Activated CD8-positive, alpha-beta T cell treated with anti-CD3 and anti-CD28 coated beads, Interleukin-2, amount 10 ng/mL, durations not matched to agents 7 days and 5 days (primary cell): ENCODE measurements at regions not wholly inside any gene's neighbourhood (a gene's known extent, or its start where the extent isn't known, plus 50 kb on each side); places are given as distances from the start of the nearest gene placed in this dataset.

Source experiments
- ATAC-seq: fragments of 150-1000 bp; cut with Tn5 transposase; one replicate; pipeline ENCODE4 v1.10.0; 2021; ENCODE audit warnings: moderate library complexity
- CTCF ChIA-PET: fragments of 350-600 bp; sonication (Branson Sonifier 250); formaldehyde crosslinking; loops from one replicate; lab custom pipeline; 2021; ENCODE audit warnings: antibody characterized with exemption; lab: Charles Lee
- POLR2A ChIA-PET: fragments of 350-600 bp; sonication (Branson Sonifier 250); formaldehyde crosslinking; loops from one replicate; lab custom pipeline; 2021; ENCODE audit warnings: antibody characterized with exemption; lab: Charles Lee
- DNase-seq: peaks from one replicate; pipeline ENCODE4 v3.0.0-alpha.2; 2020
- H3K27ac Mint-ChIP-seq: one replicate; pipeline ENCODE4 v1.8.0; 2021; ENCODE audit warnings: mild to moderate bottlenecking, mixed read lengths
- H3K27me3 Mint-ChIP-seq: one replicate; pipeline ENCODE4 v1.8.0; 2021; ENCODE audit warnings: low read depth, mixed read lengths
- H3K36me3 Mint-ChIP-seq: one replicate; pipeline ENCODE4 v1.8.0; 2021; ENCODE audit warnings: low read depth, mixed read lengths
- H3K4me1 Mint-ChIP-seq: one replicate; pipeline ENCODE4 v1.8.0; 2021; ENCODE audit warnings: low read depth, mixed read lengths
- H3K4me3 Mint-ChIP-seq: one replicate; pipeline ENCODE4 v1.8.0; 2021; ENCODE audit warnings: mild to moderate bottlenecking, mixed read lengths
- H3K9me3 Mint-ChIP-seq: one replicate; pipeline ENCODE4 v1.8.0; 2022; ENCODE audit warnings: mixed read lengths; ENCODE audit not compliant: insufficient read depth

DNA sequence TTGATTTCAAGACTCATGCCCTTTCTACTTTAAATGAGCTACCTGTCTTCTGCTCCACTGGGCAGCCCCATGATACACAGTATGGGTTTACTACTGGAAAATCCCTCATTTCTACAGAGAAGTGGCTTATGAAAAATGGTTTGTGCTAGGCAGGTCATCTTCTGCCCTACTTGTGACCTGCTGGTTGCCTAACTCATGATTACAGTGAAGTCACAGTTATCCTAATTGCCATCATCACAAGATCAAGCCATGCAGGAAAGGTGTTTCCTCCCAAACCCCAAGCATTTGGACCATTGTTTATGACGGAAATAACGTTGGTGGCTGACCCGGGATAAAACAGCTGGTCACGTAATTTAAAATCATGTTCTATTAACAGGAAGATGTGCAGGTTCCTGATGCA is 330.6 kb downstream of the ACTL7B start:
- peaks cover 2% of the 10 kb centered on the region for H3K27me3 Mint-ChIP-seq
- DNase-seq (no peak), ATAC-seq (no peak)
- no peaks in the 10 kb centered on the region for H3K36me3 Mint-ChIP-seq
- H3K4me3 Mint-ChIP-seq, result no peak overlapping the region
- POLR2A ChIA-PET, result no interaction called here
- no peaks in the 10 kb centered on the region for H3K9me3 Mint-ChIP-seq
- CTCF ChIA-PET, result no interaction called here
- H3K4me1 Mint-ChIP-seq, result no peaks in the 10 kb centered on the region
- no peak overlapping the region for H3K27ac Mint-ChIP-seq

DNA sequence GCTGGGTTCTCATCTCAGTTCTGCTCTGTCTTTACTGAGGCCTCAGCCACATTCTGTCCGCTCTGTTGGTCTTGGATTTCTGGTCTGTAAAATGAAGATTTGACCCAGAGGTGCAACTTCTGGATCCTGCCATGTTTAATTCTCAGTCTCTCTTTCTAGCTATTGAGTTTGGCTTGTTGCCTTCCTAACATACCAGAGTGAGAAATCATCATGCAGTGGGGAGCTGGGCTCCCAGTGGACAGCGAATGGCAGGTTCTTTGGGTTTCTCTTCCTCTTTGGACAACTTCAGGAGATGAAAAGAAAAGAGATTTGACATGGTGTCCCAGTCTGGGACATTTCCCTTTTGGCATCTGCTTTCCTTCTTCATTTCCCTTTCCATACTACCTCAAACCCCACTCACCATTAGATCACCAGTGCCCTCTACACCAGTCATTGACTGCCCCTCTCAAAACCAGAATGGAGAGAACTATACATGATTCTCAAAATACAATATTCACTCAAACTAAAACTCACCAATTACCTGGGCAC is 334.7 kb downstream of the ACTL7B start:
- no peaks in the 10 kb centered on the region for H3K4me1 Mint-ChIP-seq
- ChIA-PET POLR2A (no interaction called here), CTCF (no interaction called here)
- ATAC-seq (no peak), DNase-seq (no peak)
- no peak overlapping the region for H3K4me3 Mint-ChIP-seq
- no peaks in the 10 kb centered on the region for H3K9me3 Mint-ChIP-seq
- H3K27me3 Mint-ChIP-seq, result no peaks in the 10 kb centered on the region
- no peak overlapping the region for H3K27ac Mint-ChIP-seq
- H3K36me3 Mint-ChIP-seq, result no peaks in the 10 kb centered on the region

DNA sequence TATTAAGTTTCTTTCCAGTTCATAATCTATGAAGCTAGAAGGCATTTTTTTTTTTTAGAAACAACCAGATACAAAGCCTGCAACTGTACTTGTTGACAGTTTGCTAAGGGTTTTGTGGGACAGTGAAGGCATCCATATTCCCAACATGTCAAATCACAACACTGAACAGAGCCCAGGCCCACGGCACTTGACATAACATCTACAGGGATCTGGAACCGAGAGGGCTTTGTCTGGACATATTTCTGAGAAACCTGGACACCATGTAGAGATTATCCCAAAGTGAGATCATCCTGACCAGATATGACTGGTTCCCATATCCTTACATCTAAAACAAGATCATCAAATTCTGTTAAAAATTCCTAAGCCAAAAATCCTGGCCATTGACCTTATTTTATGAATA is 336.3 kb downstream of the ACTL7B start:
- ChIA-PET POLR2A (no interaction called here), CTCF (no interaction called here)
- no peaks in the 10 kb centered on the region for H3K9me3 Mint-ChIP-seq
- ATAC-seq, result no peak
- H3K27ac Mint-ChIP-seq, result no peak overlapping the region
- DNase-seq, result no peak
- no peaks in the 10 kb centered on the region for H3K36me3 Mint-ChIP-seq
- no peaks in the 10 kb centered on the region for H3K4me1 Mint-ChIP-seq
- H3K4me3 Mint-ChIP-seq, result no peak overlapping the region
- no peaks in the 10 kb centered on the region for H3K27me3 Mint-ChIP-seq

DNA sequence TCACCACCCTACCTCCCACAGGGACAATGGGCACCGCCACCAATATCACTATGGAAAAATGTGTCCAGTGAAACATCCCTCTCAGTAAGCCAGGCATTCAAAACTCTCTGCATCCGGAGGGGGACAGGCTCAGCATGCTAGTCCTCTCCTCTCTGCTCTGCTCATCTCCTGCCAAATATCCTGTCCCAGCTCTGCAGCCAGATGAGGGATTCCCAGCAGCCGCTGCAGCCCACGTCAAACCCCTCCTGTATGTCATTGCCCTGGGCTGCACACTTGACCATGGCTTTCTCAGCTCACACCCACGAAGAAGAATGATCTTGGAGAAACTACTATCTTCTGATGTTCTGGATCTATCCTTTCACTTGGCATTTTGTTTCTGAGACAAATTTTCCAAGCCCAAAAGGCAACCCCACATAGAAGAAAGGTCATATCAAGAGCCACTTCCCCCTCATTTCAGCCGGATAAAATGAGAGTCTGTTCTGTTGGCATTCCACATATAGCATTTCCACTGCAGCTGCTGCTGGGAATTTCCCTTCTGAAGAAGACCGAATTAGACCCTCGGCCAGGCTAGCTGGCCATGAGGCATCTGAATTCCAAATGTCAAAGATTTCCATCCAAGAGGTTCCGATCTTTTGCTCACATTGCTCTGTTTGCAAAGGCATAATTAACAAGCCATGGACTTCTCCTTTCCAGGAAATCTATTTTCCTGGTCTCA is 338.0 kb downstream of the ACTL7B start:
- H3K4me3 Mint-ChIP-seq, result no peak overlapping the region
- no peak overlapping the region for H3K27ac Mint-ChIP-seq
- CTCF ChIA-PET, result no interaction called here
- H3K27me3 Mint-ChIP-seq, result no peaks in the 10 kb centered on the region
- H3K9me3 Mint-ChIP-seq, result no peaks in the 10 kb centered on the region
- DNase-seq, result no peak
- ATAC-seq, result no peak
- H3K4me1 Mint-ChIP-seq, result no peaks in the 10 kb centered on the region
- no peaks in the 10 kb centered on the region for H3K36me3 Mint-ChIP-seq
- POLR2A ChIA-PET, result no interaction called here

DNA sequence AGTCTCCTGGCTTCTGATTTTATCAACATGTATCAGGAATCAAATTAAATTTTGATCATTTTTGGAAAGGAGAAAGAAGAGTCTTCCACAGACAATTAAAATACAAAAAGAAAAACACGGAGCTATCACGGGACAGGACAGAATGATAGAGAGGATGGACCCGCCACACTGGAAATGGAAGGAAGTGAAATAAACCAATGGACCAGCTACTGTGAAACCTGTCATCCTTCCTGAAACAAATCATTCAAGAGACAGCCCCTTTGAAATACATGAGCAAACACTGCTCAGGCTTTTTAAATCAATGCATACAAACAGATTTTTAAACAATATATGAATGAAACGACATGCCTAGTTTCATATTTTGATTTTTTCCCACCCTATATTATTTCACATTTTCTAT is 339.4 kb downstream of the ACTL7B start:
- Mint-ChIP-seq H3K4me1 (no peaks in the 10 kb centered on the region), H3K27ac (no peak overlapping the region), H3K9me3 (no peaks in the 10 kb centered on the region), H3K4me3 (no peak overlapping the region), H3K27me3 (no peaks in the 10 kb centered on the region), H3K36me3 (no peaks in the 10 kb centered on the region)
- ChIA-PET POLR2A (no interaction called here), CTCF (no interaction called here)
- DNase-seq (no peak), ATAC-seq (no peak)

DNA sequence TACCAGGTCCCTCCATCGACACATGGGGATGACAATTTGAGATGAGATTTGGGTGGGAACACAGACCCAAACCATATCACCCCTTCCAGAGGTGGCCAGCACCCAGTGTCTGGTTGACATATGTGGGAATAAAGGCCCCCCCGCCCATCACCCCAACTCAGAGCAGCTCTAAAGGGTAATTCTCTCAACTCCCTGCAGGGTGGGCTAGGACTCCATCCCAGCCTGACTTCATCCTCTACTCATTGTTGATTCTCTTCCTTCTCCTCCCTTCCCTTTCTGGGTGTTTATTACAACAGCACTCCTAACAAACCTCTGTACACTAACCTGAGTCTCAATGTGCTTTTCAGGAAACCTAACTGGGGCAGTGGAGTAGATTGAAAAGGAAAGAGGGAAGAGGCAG is 339.9 kb downstream of the ACTL7B start:
- ATAC-seq (no peak), DNase-seq (no peak)
- Mint-ChIP-seq H3K27ac (no peak overlapping the region), H3K4me1 (no peaks in the 10 kb centered on the region), H3K4me3 (no peak overlapping the region), H3K27me3 (no peaks in the 10 kb centered on the region), H3K9me3 (no peaks in the 10 kb centered on the region), H3K36me3 (no peaks in the 10 kb centered on the region)
- ChIA-PET CTCF (no interaction called here), POLR2A (no interaction called here)

DNA sequence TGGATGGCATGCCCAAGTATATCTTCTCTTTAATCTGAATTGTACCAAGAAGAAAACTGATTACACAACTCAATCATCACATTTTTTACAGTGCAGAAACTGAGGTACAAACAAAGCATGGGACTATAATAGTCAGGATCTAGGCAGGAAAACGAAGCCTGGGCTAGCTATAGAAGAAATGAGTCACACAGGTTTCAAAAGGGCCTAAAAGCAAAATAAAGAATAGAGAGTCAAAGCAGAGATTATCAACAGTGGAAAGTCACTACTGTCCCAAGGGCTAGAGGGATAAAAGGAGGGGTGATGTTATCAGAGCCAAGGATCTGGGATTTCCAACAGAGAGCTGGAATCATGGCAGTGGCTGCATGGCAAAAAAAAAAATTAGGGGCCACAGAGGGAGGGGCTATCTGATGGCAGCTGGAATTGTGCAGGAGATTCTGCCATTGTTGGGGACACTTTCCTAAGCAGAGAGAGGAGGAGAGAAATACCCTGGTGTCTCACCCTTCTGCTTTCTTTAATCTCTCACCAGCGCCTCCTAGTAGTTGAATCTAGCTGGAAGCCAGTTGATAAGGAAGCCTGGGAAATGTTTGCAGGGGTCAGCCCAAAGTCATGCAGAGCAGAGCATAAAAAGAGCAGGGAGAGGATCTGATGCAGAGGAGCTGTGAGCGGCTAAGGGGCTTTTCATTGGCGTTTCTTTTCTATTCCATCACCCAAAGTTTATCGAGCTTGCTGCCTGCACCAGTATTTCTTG is 343.2 kb downstream of the ACTL7B start:
- POLR2A ChIA-PET, result no interaction called here
- Mint-ChIP-seq H3K36me3 (no peaks in the 10 kb centered on the region), H3K9me3 (peaks cover 3% of the 10 kb centered on the region), H3K27me3 (no peaks in the 10 kb centered on the region), H3K27ac (no peak overlapping the region), H3K4me1 (no peaks in the 10 kb centered on the region), H3K4me3 (no peak overlapping the region)
- ATAC-seq, result no peak
- DNase-seq, result no peak
- CTCF ChIA-PET, result no interaction called here

DNA sequence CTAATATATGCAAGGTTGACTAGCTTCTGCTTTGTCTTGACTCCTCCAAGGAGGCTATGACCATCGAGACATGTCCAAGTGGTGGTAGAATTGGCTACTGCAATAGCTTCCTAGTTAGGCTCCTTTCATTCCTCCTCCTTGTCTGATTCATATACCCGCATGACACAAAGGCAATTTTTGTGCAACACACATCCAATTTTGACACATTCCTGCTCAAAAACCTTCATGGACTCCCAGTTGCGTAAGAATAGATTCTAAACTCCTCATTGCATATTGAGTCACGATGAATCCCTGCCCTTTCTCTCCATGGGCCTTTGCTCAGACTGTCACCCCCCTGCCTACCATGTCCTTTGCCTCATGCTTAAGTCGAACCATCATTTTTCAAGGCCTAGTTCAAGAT is 344.5 kb downstream of the ACTL7B start:
- Mint-ChIP-seq H3K4me3 (no peak overlapping the region), H3K27ac (no peak overlapping the region), H3K27me3 (no peaks in the 10 kb centered on the region), H3K9me3 (peaks cover 3% of the 10 kb centered on the region), H3K36me3 (no peaks in the 10 kb centered on the region), H3K4me1 (no peaks in the 10 kb centered on the region)
- CTCF ChIA-PET, result no interaction called here
- no peak for DNase-seq
- POLR2A ChIA-PET, result no interaction called here
- no peak for ATAC-seq

DNA sequence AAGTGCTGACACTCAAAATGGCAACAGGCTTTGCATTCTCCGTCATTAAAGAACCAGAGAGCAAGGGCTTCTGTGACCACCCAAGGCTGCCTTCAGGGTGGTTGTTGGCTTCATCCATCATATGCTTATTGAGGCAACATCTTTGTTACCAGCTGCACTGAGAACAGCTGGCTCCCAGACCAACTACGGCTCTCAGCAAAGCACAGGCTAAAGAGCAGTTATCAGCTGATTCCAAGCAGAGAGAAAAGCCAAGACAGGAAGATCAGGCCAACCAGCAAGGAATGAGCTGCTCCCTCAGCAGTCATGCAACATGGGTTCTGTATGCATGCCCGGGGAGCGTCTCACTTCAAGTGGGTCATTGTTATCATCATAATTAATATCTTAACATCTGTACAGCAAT is 358.9 kb downstream of the ACTL7B start:
- Mint-ChIP-seq H3K27ac (no peak overlapping the region), H3K4me1 (no peaks in the 10 kb centered on the region), H3K27me3 (no peaks in the 10 kb centered on the region), H3K36me3 (no peaks in the 10 kb centered on the region), H3K9me3 (no peaks in the 10 kb centered on the region), H3K4me3 (no peak overlapping the region)
- no peak for ATAC-seq
- POLR2A ChIA-PET, result no interaction called here
- DNase-seq, result no peak
- CTCF ChIA-PET, result no interaction called here

DNA sequence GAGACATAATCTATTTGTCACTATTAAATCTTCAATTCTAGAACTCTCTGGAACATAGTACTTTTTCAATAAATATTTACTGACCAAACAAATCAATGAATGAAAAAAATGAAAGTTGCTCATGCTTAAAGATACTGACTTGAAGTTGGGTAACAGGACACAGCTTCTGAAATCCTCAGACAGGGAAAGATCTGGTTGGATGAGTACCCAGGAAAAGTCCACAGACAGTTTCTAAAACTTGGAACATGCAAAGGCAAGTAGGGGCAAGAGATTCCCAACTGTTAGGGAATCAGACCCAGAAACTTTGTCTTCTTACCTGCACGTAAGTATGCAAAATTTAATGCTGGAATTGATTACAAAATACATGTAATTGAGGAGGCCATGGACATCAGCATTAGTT is 366.2 kb downstream of the ACTL7B start:
- no peaks in the 10 kb centered on the region for H3K9me3 Mint-ChIP-seq
- ATAC-seq (no peak), DNase-seq (no peak)
- no peaks in the 10 kb centered on the region for H3K4me1 Mint-ChIP-seq
- H3K4me3 Mint-ChIP-seq, result no peak overlapping the region
- H3K36me3 Mint-ChIP-seq, result no peaks in the 10 kb centered on the region
- no peaks in the 10 kb centered on the region for H3K27me3 Mint-ChIP-seq
- ChIA-PET POLR2A (no interaction called here), CTCF (no interaction called here)
- H3K27ac Mint-ChIP-seq, result no peak overlapping the region

DNA sequence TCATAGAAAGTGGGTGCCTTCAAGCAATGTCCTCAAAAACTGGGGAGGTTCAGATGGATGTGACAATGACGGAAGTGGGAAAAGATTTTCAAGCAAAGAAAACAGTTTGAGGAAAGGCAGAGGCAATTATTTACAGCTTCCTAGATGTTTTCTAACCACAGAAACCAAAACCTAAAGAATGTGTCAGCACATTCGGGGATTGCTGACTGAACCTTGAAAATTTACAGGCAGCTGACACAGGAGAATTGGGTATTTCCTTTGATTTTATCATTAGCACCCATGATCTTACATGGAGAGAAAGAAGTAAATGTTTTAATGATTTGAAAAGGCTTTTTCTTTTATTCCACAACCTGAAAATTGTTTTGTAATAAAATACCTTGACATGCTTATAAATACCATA is 369.0 kb downstream of the ACTL7B start:
- no peak overlapping the region for H3K4me3 Mint-ChIP-seq
- no peak overlapping the region for H3K27ac Mint-ChIP-seq
- no peaks in the 10 kb centered on the region for H3K27me3 Mint-ChIP-seq
- no peaks in the 10 kb centered on the region for H3K9me3 Mint-ChIP-seq
- DNase-seq (no peak), ATAC-seq (no peak)
- H3K36me3 Mint-ChIP-seq, result no peaks in the 10 kb centered on the region
- CTCF ChIA-PET, result no interaction called here
- POLR2A ChIA-PET, result interaction anchor here (0.6 kb wide), 1 partner anchor 606 kb away, joined by 3 read pairs; no protein-coding TSS in a partner anchor
- H3K4me1 Mint-ChIP-seq, result no peaks in the 10 kb centered on the region

DNA sequence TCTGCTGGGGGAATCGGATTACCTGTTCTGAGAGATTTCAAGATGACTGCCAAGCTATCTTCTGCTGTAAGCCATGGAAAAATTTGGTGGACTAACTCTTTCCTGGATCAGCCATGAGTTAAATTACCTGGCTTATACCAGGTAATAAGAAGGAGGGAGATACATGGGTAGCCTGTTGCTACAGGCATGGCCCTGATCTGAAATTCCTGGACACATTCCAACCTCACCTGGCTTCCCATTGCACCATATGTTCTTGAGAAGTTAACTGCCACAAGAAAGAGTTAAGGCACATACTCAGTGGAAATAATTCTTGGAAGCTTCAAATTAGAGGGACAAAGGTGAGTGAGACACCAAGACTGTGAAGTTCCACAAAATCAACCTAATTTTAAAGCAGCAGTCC is 371.3 kb downstream of the ACTL7B start:
- Mint-ChIP-seq H3K27me3 (no peaks in the 10 kb centered on the region), H3K4me1 (no peaks in the 10 kb centered on the region), H3K27ac (no peak overlapping the region), H3K4me3 (no peak overlapping the region), H3K9me3 (no peaks in the 10 kb centered on the region), H3K36me3 (no peaks in the 10 kb centered on the region)
- DNase-seq, result no peak
- ChIA-PET CTCF (no interaction called here), POLR2A (no interaction called here)
- ATAC-seq, result no peak
